Fibroblast of mammary gland (primary cell): ENCODE measurements at regions not wholly inside any gene's neighbourhood (a gene's known extent, or its start where the extent isn't known, plus 50 kb on each side); places are given as distances from the start of the nearest gene placed in this dataset.

Experiments
- DNase-seq: peaks from one replicate; pipeline ENCODE4 v3.0.0-alpha.2; 2010; ENCODE audit warnings: low read depth
- H3K4me3 ChIP-seq: 2 replicates; pipeline ENCODE4 v1.5.1; 2011; ENCODE audit warnings: low read depth, mild to moderate bottlenecking, low read length, moderate library complexity; ENCODE audit not compliant: control insufficient read depth
- CTCF ChIP-seq: conservative IDR thresholded peaks from 2 replicates; pipeline ENCODE4 v1.5.1; 2011; ENCODE audit warnings: low read depth, low read length, inconsistent platforms; ENCODE audit not compliant: control insufficient read depth, insufficient read depth

GRCh38 chr4:20598626-20599025, 101.6 kb upstream of the PACRGL start:
- DNase-seq: no peak
- H3K4me3 ChIP-seq: no peak overlapping the region
- no peak for TF ChIP-seq CTCF

GRCh38 chr4:20603671-20604313, 96.5 kb upstream of the PACRGL start:
- DNase-seq: peak; percentile 84
- no peak for TF ChIP-seq CTCF
- H3K4me3 ChIP-seq: no peak overlapping the region

DNA sequence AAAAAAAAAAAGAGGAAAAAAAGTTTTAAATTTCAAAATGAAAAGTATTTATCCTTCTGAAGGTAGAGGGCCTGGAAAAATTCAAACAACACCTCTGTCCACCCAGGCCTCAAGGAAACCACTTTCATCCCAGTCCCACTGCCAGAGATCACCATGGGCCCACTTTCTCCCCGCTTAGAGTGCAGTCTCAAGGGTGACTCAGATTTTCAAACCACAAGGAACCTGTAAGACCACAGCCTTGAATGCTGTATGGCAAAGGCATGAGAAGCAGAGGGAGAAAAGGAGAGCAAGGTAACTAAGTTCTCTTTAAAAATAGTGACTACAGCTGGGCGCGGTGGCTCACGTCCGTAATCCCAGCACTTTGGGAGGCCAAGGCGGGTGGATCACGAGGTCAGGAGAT, 87.9 kb upstream of the PACRGL start:
- DNase-seq: peak; percentile 28
- TF ChIP-seq CTCF: no peak
- no peak overlapping the region for H3K4me3 ChIP-seq

DNA sequence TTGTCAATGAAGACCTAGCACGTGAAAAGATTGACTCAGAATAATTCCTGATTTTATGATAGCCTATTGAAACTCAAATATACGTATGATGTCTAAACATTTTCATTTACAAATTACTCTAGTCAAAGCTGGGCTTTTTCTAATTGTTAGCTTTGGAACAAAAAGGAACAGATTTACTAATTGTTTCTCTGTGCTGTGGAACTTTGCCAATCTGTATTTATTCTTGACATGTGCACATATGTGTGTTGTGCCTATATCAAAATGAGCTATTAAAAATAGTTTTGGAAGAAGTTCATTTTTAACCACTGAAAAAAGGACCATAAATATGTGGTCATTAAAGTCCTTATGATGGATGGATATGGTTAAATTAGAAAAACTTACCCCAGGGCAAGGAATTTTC, 85.4 kb upstream of the PACRGL start:
- DNase-seq: no peak
- no peak overlapping the region for H3K4me3 ChIP-seq
- TF ChIP-seq CTCF: no peak

DNA sequence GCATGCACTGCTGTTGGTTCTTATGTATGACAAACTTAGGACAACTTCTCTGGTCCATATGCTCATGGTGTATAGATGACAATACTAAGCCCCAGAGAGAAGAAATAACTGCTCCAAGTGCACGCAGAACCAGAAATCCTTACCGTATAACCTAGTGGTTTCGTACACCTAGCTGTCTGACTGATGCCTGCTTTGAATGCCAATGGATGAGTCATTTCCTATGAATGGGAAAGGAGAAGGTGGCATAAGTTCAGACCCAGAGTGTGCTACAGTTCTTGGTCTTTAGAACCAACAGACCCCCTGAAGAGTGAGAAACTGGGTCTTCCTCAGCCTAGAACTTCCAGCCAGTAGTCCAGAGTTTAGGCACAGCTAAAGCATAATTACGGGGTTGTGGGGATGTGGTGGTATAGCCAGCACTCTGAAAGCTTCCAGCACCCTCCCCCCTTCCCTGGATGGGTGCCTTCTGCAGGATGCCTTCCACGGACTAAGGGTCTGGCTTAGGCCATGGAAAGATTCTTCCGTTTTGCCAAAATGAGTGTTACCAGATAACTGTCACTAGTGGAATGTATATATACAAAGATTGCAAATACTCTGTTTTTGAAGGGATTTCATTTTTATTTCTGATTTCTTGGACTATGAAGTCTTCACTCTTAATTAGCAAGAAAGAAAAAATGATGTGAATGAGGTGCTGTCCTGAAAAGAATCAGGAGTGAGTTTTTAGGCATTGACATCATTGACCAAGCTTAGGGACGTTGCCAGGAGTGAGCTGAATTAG, 84.6 kb upstream of the PACRGL start:
- DNase-seq: no peak
- H3K4me3 ChIP-seq: no peak overlapping the region
- no peak for TF ChIP-seq CTCF

GRCh38 chr4:20616313-20616712, 83.9 kb upstream of the PACRGL start:
- DNase-seq: no peak
- no peak overlapping the region for H3K4me3 ChIP-seq
- TF ChIP-seq CTCF: no peak

DNA sequence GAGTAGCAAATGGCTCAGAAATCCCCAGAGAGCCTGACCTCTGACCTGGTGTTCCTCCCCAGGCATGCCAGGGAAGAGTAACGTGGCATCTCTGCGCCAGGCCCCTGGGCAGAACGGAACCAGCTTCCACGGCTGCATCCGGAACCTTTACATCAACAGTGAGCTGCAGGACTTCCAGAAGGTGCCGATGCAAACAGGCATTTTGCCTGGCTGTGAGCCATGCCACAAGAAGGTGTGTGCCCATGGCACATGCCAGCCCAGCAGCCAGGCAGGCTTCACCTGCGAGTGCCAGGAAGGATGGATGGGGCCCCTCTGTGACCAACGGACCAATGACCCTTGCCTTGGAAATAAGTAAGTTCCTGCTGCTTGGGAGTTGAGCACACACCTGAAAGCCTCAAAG, 83.4 kb upstream of the PACRGL start:
- no peak overlapping the region for H3K4me3 ChIP-seq
- TF ChIP-seq CTCF: no peak
- no peak for DNase-seq
